Astrocyte (in vitro differentiated cells and primary cell): ENCODE measurements at regions not wholly inside any gene's neighbourhood (a gene's known extent, or its start where the extent isn't known, plus 50 kb on each side); places are given as distances from the start of the nearest gene placed in this dataset.
A peak's percentile ranks its signal among the peaks of the same experiment; 100 is the strongest.

Experiments used
- DNase-seq: peaks from one replicate; pipeline ENCODE4 v3.0.0-alpha.2; 2010; ENCODE audit warnings: low read depth
- FAIRE-seq: peaks from 2 replicates; lab custom pipeline; 2011; peaks lifted over from hg19 to GRCh38; lab: Jason Lieb, UNC
- H2AFZ ChIP-seq: 2 replicates; pipeline ENCODE4 v1.6.0; 2012; ENCODE audit warnings: low read depth, low read length, inconsistent platforms
- H3K27ac ChIP-seq: 2 replicates; pipeline ENCODE4 v1.5.1; 2011; ENCODE audit warnings: low read depth, low read length, inconsistent platforms
- H3K27me3 ChIP-seq: 2 replicates; pipeline ENCODE4 v1.6.0; 2011; ENCODE audit warnings: low read length, inconsistent platforms; ENCODE audit not compliant: insufficient read depth
- H3K36me3 ChIP-seq: 2 replicates; pipeline ENCODE4 v1.5.1; 2011; ENCODE audit warnings: low read length, inconsistent platforms; ENCODE audit not compliant: insufficient read depth
- H3K4me1 ChIP-seq: 2 replicates; pipeline ENCODE4 v1.5.1; 2011; ENCODE audit warnings: low read length, inconsistent platforms; ENCODE audit not compliant: insufficient read depth
- H3K4me2 ChIP-seq: 2 replicates; pipeline ENCODE4 v1.6.0; 2012; ENCODE audit warnings: low read length, inconsistent platforms
- H3K4me3 ChIP-seq: 2 replicates; pipeline ENCODE4 v1.5.1; 2011; ENCODE audit warnings: low read depth, mild to moderate bottlenecking, low read length, inconsistent platforms; ENCODE audit not compliant: insufficient read depth
- H3K79me2 ChIP-seq: 2 replicates; pipeline ENCODE4 v1.6.0; 2012; ENCODE audit warnings: mild to moderate bottlenecking, low read length, inconsistent platforms; ENCODE audit not compliant: insufficient read depth
- H3K9ac ChIP-seq: 2 replicates; pipeline ENCODE4 v1.6.0; 2012; ENCODE audit warnings: mild to moderate bottlenecking, low read length, inconsistent platforms
- H3K9me3 ChIP-seq: 2 replicates; pipeline ENCODE4 v1.5.1; 2012; ENCODE audit warnings: low read depth, mild to moderate bottlenecking, low read length, inconsistent platforms; ENCODE audit not compliant: insufficient read depth
- H4K20me1 ChIP-seq: 2 replicates; pipeline ENCODE4 v1.6.0; 2012; ENCODE audit warnings: low read length, inconsistent platforms; ENCODE audit not compliant: insufficient read depth
- H3K27ac Mint-ChIP-seq: one replicate; pipeline ENCODE4 v1.8.0; 2021; ENCODE audit warnings: mild to moderate bottlenecking, mixed read lengths; ENCODE audit not compliant: unreplicated experiment
- H3K27me3 Mint-ChIP-seq: one replicate; pipeline ENCODE4 v1.8.0; 2021; ENCODE audit warnings: low read depth, mixed read lengths; ENCODE audit not compliant: unreplicated experiment
- H3K36me3 Mint-ChIP-seq: one replicate; pipeline ENCODE4 v1.8.0; 2021; ENCODE audit warnings: low read depth, mixed read lengths; ENCODE audit not compliant: unreplicated experiment
- H3K4me1 Mint-ChIP-seq: one replicate; pipeline ENCODE4 v1.8.0; 2021; ENCODE audit warnings: low read depth, mixed read lengths; ENCODE audit not compliant: unreplicated experiment
- H3K4me3 Mint-ChIP-seq: one replicate; pipeline ENCODE4 v1.8.0; 2021; ENCODE audit warnings: mild to moderate bottlenecking, moderate library complexity, mixed read lengths; ENCODE audit not compliant: unreplicated experiment
- H3K9me3 Mint-ChIP-seq: one replicate; pipeline ENCODE4 v1.8.0; 2021; ENCODE audit warnings: mild to moderate bottlenecking, mixed read lengths; ENCODE audit not compliant: unreplicated experiment
- CTCF ChIP-seq: IDR thresholded peaks from 2 replicates; pipeline ENCODE4 v1.5.1; 2011; ENCODE audit warnings: low read depth, mild to moderate bottlenecking, inconsistent platforms, low read length, moderate library complexity; ENCODE audit not compliant: insufficient read depth
- EZH2 ChIP-seq: IDR thresholded peaks from 2 replicates; pipeline ENCODE4 v1.6.1; 2012; ENCODE audit warnings: mild to moderate bottlenecking, low read length, inconsistent platforms; ENCODE audit not compliant: insufficient read depth

- H3K4me1 Mint-ChIP-seq: no peaks in the 10 kb centered on the region
- Histone ChIP-seq H3K4me1 (peaks cover 5% of the 10 kb centered on the region), H3K27me3 (no peaks in the 10 kb centered on the region), H4K20me1 (no peaks in the 10 kb centered on the region), H2AFZ (no peak overlapping the region), H3K79me2 (no peaks in the 10 kb centered on the region), H3K4me3 (no peak overlapping the region), H3K9ac (no peak overlapping the region), H3K9me3 (no peaks in the 10 kb centered on the region), H3K36me3 (no peaks in the 10 kb centered on the region), H3K4me2 (no peak overlapping the region), H3K27ac (no peak overlapping the region)
- DNase-seq (no peak), FAIRE-seq (no peak)
- no peak overlapping the region for H3K4me3 Mint-ChIP-seq
- H3K27ac Mint-ChIP-seq: no peak overlapping the region
- TF ChIP-seq EZH2 (no peak), CTCF (no peak)
- peaks cover 5% of the 10 kb centered on the region for H3K9me3 Mint-ChIP-seq
- no peaks in the 10 kb centered on the region for H3K27me3 Mint-ChIP-seq
- H3K36me3 Mint-ChIP-seq: no peaks in the 10 kb centered on the region
Measured at GRCh38 chr3:177609613-177610012, 412.3 kb upstream of the TBL1XR1 start.

- no peaks in the 10 kb centered on the region for H3K36me3 ChIP-seq
- Mint-ChIP-seq H3K9me3 (peaks cover 3% of the 10 kb centered on the region), H3K36me3 (no peaks in the 10 kb centered on the region), H3K4me1 (peaks cover 4% of the 10 kb centered on the region), H3K27ac (no peak overlapping the region), H3K27me3 (no peaks in the 10 kb centered on the region), H3K4me3 (no peak overlapping the region)
- DNase-seq: no peak
- H3K9ac ChIP-seq: no peak overlapping the region
- TF ChIP-seq EZH2 (no peak), CTCF (no peak)
- no peak for FAIRE-seq
- H3K4me2 ChIP-seq: no peak overlapping the region
- no peaks in the 10 kb centered on the region for H3K27me3 ChIP-seq
- no peak overlapping the region for H3K4me3 ChIP-seq
- H3K79me2 ChIP-seq: no peaks in the 10 kb centered on the region
- no peak overlapping the region for H3K27ac ChIP-seq
- H3K9me3 ChIP-seq: no peaks in the 10 kb centered on the region
- H3K4me1 ChIP-seq: peaks cover 5% of the 10 kb centered on the region
- H4K20me1 ChIP-seq: no peaks in the 10 kb centered on the region
- no peak overlapping the region for H2AFZ ChIP-seq
Measured at GRCh38 chr3:177610262-177610661, 413.0 kb upstream of the TBL1XR1 start.

GRCh38 chr3:177610686-177611633 lies 413.7 kb upstream of the TBL1XR1 start:
- no peak overlapping the region for H3K27ac ChIP-seq
- H3K4me1 ChIP-seq: peaks cover 5% of the 10 kb centered on the region
- no peaks in the 10 kb centered on the region for H3K36me3 ChIP-seq
- H3K4me3 ChIP-seq: no peak overlapping the region
- no peak for FAIRE-seq
- no peaks in the 10 kb centered on the region for H3K27me3 ChIP-seq
- Mint-ChIP-seq H3K36me3 (no peaks in the 10 kb centered on the region), H3K27me3 (no peaks in the 10 kb centered on the region), H3K27ac (no peak overlapping the region), H3K9me3 (no peaks in the 10 kb centered on the region), H3K4me1 (peaks cover 4% of the 10 kb centered on the region), H3K4me3 (no peak overlapping the region)
- TF ChIP-seq EZH2 (no peak), CTCF (no peak)
- no peaks in the 10 kb centered on the region for H3K79me2 ChIP-seq
- H3K4me2 ChIP-seq: no peak overlapping the region
- peak; percentile 52 for DNase-seq
- no peak overlapping the region for H2AFZ ChIP-seq
- H3K9me3 ChIP-seq: no peaks in the 10 kb centered on the region
- no peaks in the 10 kb centered on the region for H4K20me1 ChIP-seq
- H3K9ac ChIP-seq: no peak overlapping the region
